ENCODE measurements at regions not wholly inside any gene's neighbourhood (a gene's known extent, or its start where the extent isn't known, plus 50 kb on each side); places are given as distances from the start of the nearest gene placed in this dataset.

DNA sequence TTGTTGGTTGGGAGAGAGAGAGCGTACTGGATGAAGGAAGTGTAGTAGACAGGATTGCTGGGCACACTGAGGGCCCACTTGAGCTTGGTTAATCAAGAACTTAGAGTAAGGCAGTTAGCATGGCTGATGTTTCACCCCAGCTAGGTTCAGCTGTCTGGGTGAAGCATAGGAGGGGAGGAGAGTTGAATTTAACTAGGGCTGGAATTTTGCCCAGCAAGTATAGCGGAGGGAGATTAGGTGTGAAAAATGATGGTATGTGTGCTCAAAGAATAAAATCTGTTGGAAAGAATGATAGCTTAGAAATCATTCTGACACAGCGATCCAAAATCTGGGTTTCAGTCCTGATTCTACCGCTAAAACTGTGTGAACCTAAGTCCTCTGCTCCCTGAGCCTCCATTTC, 461.5 kb upstream of the PROX1 start:
- no peak for TF ChIP-seq POLR2A (IDR thresholded peaks at IDR 0.05)
- TF ChIP-seq, protein P1, sequence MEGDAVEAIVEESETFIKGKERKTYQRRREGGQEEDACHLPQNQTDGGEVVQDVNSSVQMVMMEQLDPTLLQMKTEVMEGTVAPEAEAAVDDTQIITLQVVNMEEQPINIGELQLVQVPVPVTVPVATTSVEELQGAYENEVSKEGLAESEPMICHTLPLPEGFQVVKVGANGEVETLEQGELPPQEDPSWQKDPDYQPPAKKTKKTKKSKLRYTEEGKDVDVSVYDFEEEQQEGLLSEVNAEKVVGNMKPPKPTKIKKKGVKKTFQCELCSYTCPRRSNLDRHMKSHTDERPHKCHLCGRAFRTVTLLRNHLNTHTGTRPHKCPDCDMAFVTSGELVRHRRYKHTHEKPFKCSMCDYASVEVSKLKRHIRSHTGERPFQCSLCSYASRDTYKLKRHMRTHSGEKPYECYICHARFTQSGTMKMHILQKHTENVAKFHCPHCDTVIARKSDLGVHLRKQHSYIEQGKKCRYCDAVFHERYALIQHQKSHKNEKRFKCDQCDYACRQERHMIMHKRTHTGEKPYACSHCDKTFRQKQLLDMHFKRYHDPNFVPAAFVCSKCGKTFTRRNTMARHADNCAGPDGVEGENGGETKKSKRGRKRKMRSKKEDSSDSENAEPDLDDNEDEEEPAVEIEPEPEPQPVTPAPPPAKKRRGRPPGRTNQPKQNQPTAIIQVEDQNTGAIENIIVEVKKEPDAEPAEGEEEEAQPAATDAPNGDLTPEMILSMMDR (IDR thresholded peaks at IDR 0.05), result no peak
- TF ChIP-seq EP300 (IDR thresholded peaks at IDR 0.05; ENCODE audit: low read depth), result no peak
